IMR-90 (cell line): ENCODE measurements at regions not wholly inside any gene's neighbourhood (a gene's known extent, or its start where the extent isn't known, plus 50 kb on each side); places are given as distances from the start of the nearest gene placed in this dataset.

Experiments
- ATAC-seq: fragments of 200-7000 bp; cut with Tn5 transposase; 2 replicates; pipeline ENCODE4 v1.9.1; 2020; ENCODE audit warnings: low read depth, mild to moderate bottlenecking, moderate library complexity
- BruUV-seq: library from RNA; stranded (reverse); fragments of 400-500 nt; replicated peaks from 2 replicates; lab custom pipeline; 2021; lab: Mats Ljungman, UMichigan
- CTCF ChIA-PET: fragments of 300-600 bp; formaldehyde crosslinking; extraction: SDS; loops from one replicate; lab custom pipeline; 2021; ENCODE audit warnings: antibody characterized with exemption; lab: Yijun Ruan, JAX
- POLR2A ChIA-PET: fragments of 300-600 bp; sonication (Branson Sonifier 250); formaldehyde crosslinking; loops from one replicate; lab custom pipeline; 2022; ENCODE audit warnings: antibody characterized with exemption; ENCODE audit not compliant: unreplicated experiment; lab: Charles Lee
- DNase-seq: peaks from one replicate; pipeline ENCODE4 v3.0.0; 2013
- H2AFZ ChIP-seq: replicated peaks from 2 replicates; pipeline ENCODE3; 2013; ENCODE audit warnings: low read length, mild to moderate bottlenecking; ENCODE audit not compliant: poor library complexity
- H2AK5ac ChIP-seq: 2 replicates; pipeline ENCODE4 v1.6.1; 2013; ENCODE audit warnings: low read depth, low read length, inconsistent platforms
- H2AK9ac ChIP-seq: replicated peaks from 2 replicates; pipeline ENCODE3; 2013; ENCODE audit warnings: mild to moderate bottlenecking, low read depth, low read length, moderate library complexity; ENCODE audit not compliant: poor library complexity
- H2BK120ac ChIP-seq: 2 replicates; pipeline ENCODE4 v1.6.1; 2013; ENCODE audit warnings: low read depth, low read length, inconsistent platforms
- H2BK15ac ChIP-seq: 3 replicates; pipeline ENCODE4 v1.6.1; 2013; ENCODE audit warnings: low read depth, low read length, inconsistent platforms
- H2BK20ac ChIP-seq: 2 replicates; pipeline ENCODE4 v1.6.1; 2013; ENCODE audit warnings: low read depth, mild to moderate bottlenecking, inconsistent platforms, low read length, moderate library complexity
- H2BK5ac ChIP-seq: 2 replicates; pipeline ENCODE4 v1.6.1; 2013; ENCODE audit warnings: mild to moderate bottlenecking, low read depth, low read length, inconsistent platforms; ENCODE audit not compliant: poor library complexity, severe bottlenecking
- H3K14ac ChIP-seq: replicated peaks from 2 replicates; pipeline ENCODE4 v1.6.1; 2013; ENCODE audit warnings: low read depth, low read length, inconsistent platforms
- H3K18ac ChIP-seq: 2 replicates; pipeline ENCODE4 v1.6.1; 2013; ENCODE audit warnings: low read depth, low read length, control low read depth
- H3K23ac ChIP-seq: 2 replicates; pipeline ENCODE4 v1.6.1; 2013; ENCODE audit warnings: low read depth, low read length, inconsistent platforms
- H3K27ac ChIP-seq: 2 replicates; pipeline ENCODE4 v1.5.1; 2013; ENCODE audit warnings: mild to moderate bottlenecking, control low read depth, low read length; ENCODE audit not compliant: insufficient read depth
- H3K27me3 ChIP-seq: 2 replicates; pipeline ENCODE4 v1.6.1; 2013; ENCODE audit warnings: low read length; ENCODE audit not compliant: control insufficient read depth, insufficient read depth
- H3K36me3 ChIP-seq: 2 replicates; pipeline ENCODE4 v1.6.1; 2013; ENCODE audit warnings: low read length, mixed read lengths; ENCODE audit not compliant: control insufficient read depth, insufficient read depth
- H3K4ac ChIP-seq: 2 replicates; pipeline ENCODE4 v1.6.1; 2013; ENCODE audit warnings: low read depth, low read length, inconsistent platforms
- H3K4me1 ChIP-seq: 2 replicates; pipeline ENCODE4 v1.6.1; 2013; ENCODE audit warnings: low read length, mixed read lengths; ENCODE audit not compliant: control insufficient read depth, insufficient read depth
- H3K4me2 ChIP-seq: 2 replicates; pipeline ENCODE4 v1.6.1; 2013; ENCODE audit warnings: low read depth, mild to moderate bottlenecking, control low read depth, low read length, moderate library complexity
- H3K4me3 ChIP-seq: 2 replicates; pipeline ENCODE4 v1.5.1; 2013; ENCODE audit warnings: low read depth, mild to moderate bottlenecking, control low read depth, low read length, moderate library complexity; ENCODE audit not compliant: insufficient read depth
- H3K56ac ChIP-seq: 2 replicates; pipeline ENCODE4 v1.6.1; 2013; ENCODE audit warnings: low read length, inconsistent platforms; ENCODE audit not compliant: insufficient read depth; ENCODE audit errors: extremely low read depth
- H3K79me1 ChIP-seq, 2 experiments: 2 replicates each; pipeline ENCODE4 v1.6.1; 2013; ENCODE audit warnings: low read length in 2 of 2, inconsistent platforms in 1 of 2, low read depth in 1 of 2
- H3K9ac ChIP-seq: 2 replicates; pipeline ENCODE4 v1.6.1; 2013; ENCODE audit warnings: low read depth, low read length, control low read depth
- H3K9me1 ChIP-seq: 2 replicates; pipeline ENCODE4 v1.6.1; 2013; ENCODE audit warnings: low read length, inconsistent platforms; ENCODE audit not compliant: insufficient read depth
- H3K9me3 ChIP-seq: 2 replicates; pipeline ENCODE4 v1.6.1; 2013; ENCODE audit warnings: low read length; ENCODE audit not compliant: control insufficient read depth, insufficient read depth
- H4K20me1 ChIP-seq: 2 replicates; pipeline ENCODE4 v1.6.1; 2013; ENCODE audit warnings: low read length, inconsistent platforms; ENCODE audit not compliant: insufficient read depth
- H4K5ac ChIP-seq: 2 replicates; pipeline ENCODE4 v1.6.1; 2013; ENCODE audit warnings: mild to moderate bottlenecking, low read depth, low read length, control low read depth
- H4K8ac ChIP-seq, 2 experiments: 2 replicates each; pipeline ENCODE4 v1.6.1; 2013; ENCODE audit warnings: low read depth in 2 of 2, low read length in 2 of 2, control low read depth in 1 of 2, inconsistent platforms in 1 of 2
- H4K91ac ChIP-seq: 2 replicates; pipeline ENCODE4 v1.6.1; 2013; ENCODE audit warnings: low read depth, low read length, inconsistent platforms; ENCODE audit not compliant: insufficient read depth
- SMC3 ChIP-seq: fragments of 150-350 bp; IDR thresholded peaks from 2 replicates; pipeline ENCODE4 v1.6.1; 2016; ENCODE audit warnings: low read depth, mild to moderate bottlenecking, antibody characterized with exemption, low read length, moderate library complexity
- WGBS, 2 experiments: methylation state at CpG; one replicate each; pipeline versions ENCODE4 v1.1.5 to v1.1.7; 2013; ENCODE audit warnings: missing lambda C conversion rate in 2 of 2; ENCODE audit not compliant: insufficient read length in 1 of 2; ENCODE audit errors: extremely low coverage in 2 of 2; 5-methylcytosine and 5-hydroxymethylcytosine counted together
- dilution Hi-C: fragments of 300-500 bp; cut with HindIII; formaldehyde crosslinking; loops from one replicate; pipeline ENCODE4 v1.14.3; 2018; ENCODE audit warnings: low sequenced_read_pairs; ENCODE audit not compliant: unreplicated experiment
- in situ Hi-C: fragments of 300-500 bp; cut with MboI; formaldehyde crosslinking; loops from 3 replicates; pipeline ENCODE4 v1.14.3; 2019; ENCODE audit warnings: low sequenced_read_pairs, inconsistent platforms, mixed read lengths
- intact Hi-C: fragments of 100-400 bp; cut with micrococcal nuclease; formaldehyde crosslinking; loops from 2 replicates; pipeline ENCODE4 v1.10.0; 2022

DNA sequence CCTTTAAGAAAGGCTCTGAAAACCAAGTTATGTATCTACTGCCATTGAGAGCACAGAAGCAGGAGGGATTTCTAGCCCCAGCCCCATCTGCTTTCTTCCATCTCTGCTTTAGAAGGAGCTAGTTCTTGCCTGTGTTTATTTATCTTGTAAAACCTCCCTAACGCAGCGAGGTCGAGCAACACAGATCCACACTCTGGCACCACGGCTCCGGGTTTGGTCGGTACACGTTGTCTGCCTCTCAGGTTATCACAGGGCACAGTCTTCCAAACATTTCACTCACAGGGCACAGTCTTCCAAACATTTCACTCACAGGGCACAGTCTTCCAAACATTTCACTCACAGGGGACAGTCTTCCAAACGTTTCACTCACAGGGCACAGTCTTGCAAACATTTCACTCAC, 69.7 kb upstream of the TLR3 start:
- Histone ChIP-seq H3K14ac (no peak overlapping the region), H4K20me1 (no peaks in the 10 kb centered on the region), H3K36me3 (no peaks in the 10 kb centered on the region), H2AK5ac (no peak overlapping the region), H3K4ac (no peak overlapping the region), H3K4me3 (no peak overlapping the region), H3K9me3 (no peaks in the 10 kb centered on the region), H4K5ac (no peak overlapping the region), H2BK15ac (no peak overlapping the region), H3K9ac (no peak overlapping the region), H3K18ac (no peak overlapping the region), H3K23ac (no peak overlapping the region), H4K91ac (no peak overlapping the region), H3K27ac (no peak overlapping the region), H4K8ac (no peak overlapping the region), H2BK5ac (no peak overlapping the region), H2AK9ac (no peak overlapping the region), H3K9me1 (no peaks in the 10 kb centered on the region), H2BK20ac (no peak overlapping the region), H2BK120ac (no peak overlapping the region), H2AFZ (no peak overlapping the region), H3K4me2 (no peak overlapping the region), H3K27me3 (peaks cover 12% of the 10 kb centered on the region; the same call in 1 of the 2 replicates), H3K79me1 (no peaks in the 10 kb centered on the region), H3K56ac (no peak overlapping the region), H3K4me1 (no peaks in the 10 kb centered on the region)
- dilution Hi-C loops (no loop called here), in situ Hi-C loops (no loop called here), intact Hi-C loops (no loop called here)
- no peak for TF ChIP-seq SMC3
- DNase-seq: no peak
- ChIA-PET CTCF (no interaction called here), POLR2A (no interaction called here)
- ATAC-seq: no peak
- 5% methylated on average over 8 of the region's 8 CpGs; no CpG with 5 or more reads in 1 of the 2 experiments for whole genome bisulfite sequencing, 2 experiments
- no TSS peak for BruUV-seq
